Retinal pigment epithelial cell (primary cell): ENCODE measurements at regions not wholly inside any gene's neighbourhood (a gene's known extent, or its start where the extent isn't known, plus 50 kb on each side); places are given as distances from the start of the nearest gene placed in this dataset.

Experiments
- DNase-seq: peaks from one replicate; pipeline ENCODE4 v3.0.0-alpha.2; 2010; ENCODE audit warnings: low read depth
- H3K4me3 ChIP-seq: 2 replicates; pipeline ENCODE4 v1.5.1; 2011; ENCODE audit warnings: mild to moderate bottlenecking, low read length, control low read depth, moderate library complexity
- CTCF ChIP-seq: conservative IDR thresholded peaks from 2 replicates; pipeline ENCODE4 v1.5.1; 2011; ENCODE audit warnings: low read depth, low read length, control low read depth, inconsistent platforms

- H3K4me3 ChIP-seq, result no peak overlapping the region
- TF ChIP-seq CTCF, result no peak
- DNase-seq, result no peak
Observed at GRCh38 chr1:23624440-23624839, 65.1 kb upstream of the ID3 start.

GRCh38 chr1:23622284-23622683 lies 63.0 kb upstream of the ID3 start:
- no peak for DNase-seq
- no peak for TF ChIP-seq CTCF
- no peak overlapping the region for H3K4me3 ChIP-seq

GRCh38 chr1:23620605-23621004 lies 61.3 kb upstream of the ID3 start:
- DNase-seq, result no peak
- no peak for TF ChIP-seq CTCF
- no peak overlapping the region for H3K4me3 ChIP-seq

GRCh38 chr1:23619299-23620188 lies 60.2 kb upstream of the ID3 start:
- H3K4me3 ChIP-seq, result peak overlapping the region; percentile 32
- no peak for DNase-seq
- no peak for TF ChIP-seq CTCF

GRCh38 chr1:23618586-23619083 lies 59.3 kb upstream of the ID3 start:
- H3K4me3 ChIP-seq, result no peak overlapping the region
- DNase-seq, result no peak

GRCh38 chr1:23617084-23617521 lies 57.8 kb upstream of the ID3 start:
- no peak for DNase-seq
- TF ChIP-seq CTCF, result no peak
- H3K4me3 ChIP-seq, result no peak overlapping the region

More at GRCh38 chr1:23618586-23619083, 59.3 kb upstream of the ID3 start:
- no peak for TF ChIP-seq CTCF

- TF ChIP-seq CTCF, result no peak
- DNase-seq, result no peak
- no peak overlapping the region for H3K4me3 ChIP-seq
Observed at GRCh38 chr1:23616292-23616824, 57.1 kb upstream of the ID3 start.
